Lung (tissue), 11 donors: ENCODE measurements at regions not wholly inside any gene's neighbourhood (a gene's known extent, or its start where the extent isn't known, plus 50 kb on each side); places are given as distances from the start of the nearest gene placed in this dataset.

ENCODE experiments used
- ATAC-seq: fragments of 200-7000 bp; cut with Tn5 transposase; one replicate; pipeline ENCODE4 v1.9.1; 2020; ENCODE audit warnings: moderate number of reproducible peaks; ENCODE audit not compliant: insufficient read depth, low FRiP score
- DNase-seq, 3 donors: peaks; one replicate each; pipeline ENCODE4 v3.0.0-alpha.2; 2013 to 2017
- H3K27ac ChIP-seq, 2 donors: one replicate each; pipeline ENCODE4 v1.5.1; 2013; ENCODE audit warnings: mild to moderate bottlenecking in 2 of 2, moderate library complexity in 2 of 2, control low read depth in 1 of 2, inconsistent platforms in 1 of 2, low read depth in 1 of 2, low read length in 1 of 2
- H3K27me3 ChIP-seq, 3 donors: one replicate each; pipeline ENCODE4 v1.5.1; 2013; ENCODE audit warnings: low read length in 2 of 3; ENCODE audit not compliant: control insufficient read depth in 3 of 3, insufficient read depth in 3 of 3
- H3K36me3 ChIP-seq, 4 donors: one replicate each; pipeline ENCODE4 v1.5.1; 2013; ENCODE audit warnings: low read length in 4 of 4, mild to moderate bottlenecking in 1 of 4, moderate library complexity in 1 of 4; ENCODE audit not compliant: control insufficient read depth in 4 of 4, insufficient read depth in 4 of 4
- H3K4me1 ChIP-seq, 5 donors: one replicate each; pipeline ENCODE4 v1.5.1; 2013; ENCODE audit warnings: low read length in 5 of 5, mild to moderate bottlenecking in 2 of 5, moderate library complexity in 1 of 5; ENCODE audit not compliant: control insufficient read depth in 5 of 5, insufficient read depth in 5 of 5
- H3K4me3 ChIP-seq: one replicate; pipeline ENCODE4 v1.5.1; 2013; ENCODE audit warnings: mild to moderate bottlenecking, control low read depth, moderate library complexity
- H3K9ac ChIP-seq, 2 donors: one replicate each; pipeline ENCODE4 v1.5.1; 2013; ENCODE audit warnings: low read length in 2 of 2, control low read depth in 1 of 2; ENCODE audit not compliant: insufficient read depth in 1 of 2
- H3K9me3 ChIP-seq, 4 donors: one replicate each; pipeline ENCODE4 v1.5.1; 2013; ENCODE audit warnings: low read length in 3 of 4, mild to moderate bottlenecking in 1 of 4, moderate library complexity in 1 of 4; ENCODE audit not compliant: control insufficient read depth in 4 of 4, insufficient read depth in 3 of 4
- WGBS, 2 donors: extraction: QIAGEN DNeasy Blood & Tissue Kit; methylation state at CpG; one replicate each; pipeline ENCODE4 v1.1.7; 2013; 5-methylcytosine and 5-hydroxymethylcytosine counted together
- TF ChIP-seq, protein P1 (sequence below): IDR thresholded peaks from 2 replicates; pipeline ENCODE4 v1.5.1; 2012; ENCODE audit warnings: mild to moderate bottlenecking; ENCODE audit errors: control extremely low read depth, extremely low read depth
- donor health status: control.
- donor health status: control.
- donor health status: Bipolar disorder and iron deficiency.
- donor health status: healthy.
- donor health status: DM: yes; HTN: yes; CAD: no.

DNA sequence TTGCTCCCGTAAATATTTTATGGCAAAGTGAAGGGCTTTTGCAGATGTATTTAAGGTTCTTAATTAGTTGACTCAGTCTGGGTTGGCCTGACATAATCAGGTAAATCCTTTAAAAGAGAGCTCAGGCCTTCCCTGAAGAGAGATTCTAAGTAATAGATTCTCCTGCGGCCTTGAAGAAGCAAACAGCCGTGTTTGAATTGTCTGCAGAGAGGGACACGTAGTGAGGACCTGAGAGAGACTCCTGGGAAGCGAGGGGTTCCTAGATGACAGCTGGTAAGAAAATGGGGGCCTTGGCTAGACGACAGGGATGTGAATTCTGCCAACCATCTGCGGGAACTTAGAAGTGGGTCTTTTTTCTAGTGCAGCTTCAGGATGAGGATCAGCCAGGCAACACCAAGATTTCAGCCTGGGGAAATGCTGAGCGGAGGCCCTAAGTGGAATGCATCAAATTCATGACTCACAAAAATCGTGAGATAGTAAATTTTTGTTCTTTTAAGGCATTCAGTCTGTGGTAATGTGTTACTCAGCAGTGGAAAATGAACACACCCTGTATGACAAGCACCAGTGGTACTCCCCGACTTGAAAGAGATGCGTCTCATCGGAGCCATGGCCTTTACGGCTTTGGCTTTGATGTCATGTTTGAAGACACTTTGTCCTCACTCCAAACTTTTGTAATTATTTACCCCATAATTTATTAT is 62.1 kb upstream of the SMIM21 start:
- Histone ChIP-seq H3K4me1 (no peaks in the 10 kb centered on the region), H3K9ac (no peak overlapping the region), H3K4me3 (no peak overlapping the region), H3K9me3 (no peaks in the 10 kb centered on the region), H3K27ac (no peak overlapping the region), H3K27me3 (no peaks in the 10 kb centered on the region), H3K36me3 (no peaks in the 10 kb centered on the region)
- TF ChIP-seq, protein P1, sequence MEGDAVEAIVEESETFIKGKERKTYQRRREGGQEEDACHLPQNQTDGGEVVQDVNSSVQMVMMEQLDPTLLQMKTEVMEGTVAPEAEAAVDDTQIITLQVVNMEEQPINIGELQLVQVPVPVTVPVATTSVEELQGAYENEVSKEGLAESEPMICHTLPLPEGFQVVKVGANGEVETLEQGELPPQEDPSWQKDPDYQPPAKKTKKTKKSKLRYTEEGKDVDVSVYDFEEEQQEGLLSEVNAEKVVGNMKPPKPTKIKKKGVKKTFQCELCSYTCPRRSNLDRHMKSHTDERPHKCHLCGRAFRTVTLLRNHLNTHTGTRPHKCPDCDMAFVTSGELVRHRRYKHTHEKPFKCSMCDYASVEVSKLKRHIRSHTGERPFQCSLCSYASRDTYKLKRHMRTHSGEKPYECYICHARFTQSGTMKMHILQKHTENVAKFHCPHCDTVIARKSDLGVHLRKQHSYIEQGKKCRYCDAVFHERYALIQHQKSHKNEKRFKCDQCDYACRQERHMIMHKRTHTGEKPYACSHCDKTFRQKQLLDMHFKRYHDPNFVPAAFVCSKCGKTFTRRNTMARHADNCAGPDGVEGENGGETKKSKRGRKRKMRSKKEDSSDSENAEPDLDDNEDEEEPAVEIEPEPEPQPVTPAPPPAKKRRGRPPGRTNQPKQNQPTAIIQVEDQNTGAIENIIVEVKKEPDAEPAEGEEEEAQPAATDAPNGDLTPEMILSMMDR = no peak
- DNase-seq (no peak), ATAC-seq (peak; percentile 61)
- 81 to 94% methylated on average over 13 of the region's 13 CpGs for WGBS, 2 donors

DNA sequence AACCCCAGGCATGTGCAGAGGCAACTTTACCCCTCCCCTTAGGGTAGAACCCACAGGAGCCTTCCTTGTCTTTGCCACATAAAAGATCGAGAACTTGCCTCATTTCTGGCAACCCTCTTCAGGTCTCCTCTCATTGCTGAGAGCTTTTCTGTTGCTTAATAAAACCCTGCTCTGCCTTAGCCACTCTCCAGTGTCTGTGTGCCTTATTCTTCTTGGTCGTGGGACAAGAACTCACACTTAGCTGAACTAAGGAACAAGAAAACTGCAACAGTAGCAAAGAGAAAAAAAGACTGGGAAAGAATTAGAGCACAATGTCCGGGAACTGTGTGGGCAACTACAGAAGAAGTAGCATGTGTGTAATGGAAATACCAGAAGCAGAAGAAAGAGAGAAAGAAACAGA is 56.2 kb upstream of the SMIM21 start:
- Histone ChIP-seq H3K4me3 (no peak overlapping the region), H3K27me3 (no peaks in the 10 kb centered on the region), H3K9ac (no peak overlapping the region), H3K4me1 (no peaks in the 10 kb centered on the region), H3K36me3 (no peaks in the 10 kb centered on the region), H3K27ac (no peak overlapping the region), H3K9me3 (peaks cover 0 to 24% (median 5%) of the 10 kb centered on the region in 4 donors)
- TF ChIP-seq, protein P1 = no peak
- WGBS, 2 donors = 89 to 91% methylated on average over 3 of the region's 3 CpGs
- ATAC-seq (no peak), DNase-seq (no peak)

DNA sequence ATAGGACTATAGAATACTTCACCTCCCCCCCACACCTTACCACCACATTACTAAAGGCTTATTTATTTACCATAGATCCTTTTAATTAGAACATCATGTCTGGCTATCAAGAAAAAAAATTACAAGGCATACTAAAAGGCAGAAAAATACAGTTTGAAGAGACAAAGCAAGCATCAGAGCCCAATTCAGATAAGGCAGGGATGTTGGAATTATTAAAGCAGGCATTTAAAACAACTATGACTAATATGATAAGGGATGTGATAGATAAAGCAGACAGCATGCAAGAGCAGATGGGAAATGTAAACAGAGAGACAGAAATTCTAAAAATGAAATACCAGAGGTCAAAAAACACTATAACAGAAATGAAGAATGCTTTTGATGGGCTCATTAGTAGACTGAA is 55.4 kb upstream of the SMIM21 start:
- Histone ChIP-seq H3K36me3 (no peaks in the 10 kb centered on the region), H3K27ac (no peak overlapping the region), H3K9ac (no peak overlapping the region), H3K4me3 (no peak overlapping the region), H3K27me3 (no peaks in the 10 kb centered on the region), H3K4me1 (no peaks in the 10 kb centered on the region), H3K9me3 (peaks cover 0 to 24% (median 5%) of the 10 kb centered on the region in 4 donors)
- DNase-seq = no peak
- TF ChIP-seq, protein P1 = no peak
- no peak for ATAC-seq

DNA sequence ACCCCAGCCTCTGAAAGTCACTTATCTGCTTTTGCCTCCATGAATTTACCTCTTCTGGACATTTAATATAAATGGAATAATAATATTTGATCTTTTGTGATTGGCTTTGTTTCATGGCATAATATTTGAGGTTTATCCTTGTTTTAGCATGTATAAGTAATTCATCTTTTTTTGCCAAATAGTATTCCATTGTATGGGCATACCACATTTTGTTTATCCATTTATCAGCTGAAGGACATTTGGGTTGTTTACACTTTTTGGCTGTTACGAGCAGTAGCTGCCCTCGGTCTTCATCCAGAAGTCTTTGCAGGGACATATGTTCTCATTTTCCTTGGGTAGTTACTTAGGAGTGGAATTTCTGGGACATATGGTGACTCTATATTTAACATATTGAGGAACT is 53.0 kb upstream of the SMIM21 start:
- DNase-seq (no peak), ATAC-seq (no peak)
- no peak overlapping the region for H3K27ac ChIP-seq
- no peak overlapping the region for H3K4me3 ChIP-seq
- WGBS, 2 donors = 94 to 98% methylated on average over 2 of the region's 2 CpGs
- peaks cover 0 to 24% (median 5%) of the 10 kb centered on the region in 4 donors for H3K9me3 ChIP-seq
- no peaks in the 10 kb centered on the region for H3K36me3 ChIP-seq
- H3K9ac ChIP-seq = no peak overlapping the region
- H3K4me1 ChIP-seq = peaks cover 0 to 2% (median 0%) of the 10 kb centered on the region in 5 donors
- H3K27me3 ChIP-seq = no peaks in the 10 kb centered on the region
- TF ChIP-seq, protein P1 = no peak
